GM23248 (cell line): ENCODE measurements at regions not wholly inside any gene's neighbourhood (a gene's known extent, or its start where the extent isn't known, plus 50 kb on each side); places are given as distances from the start of the nearest gene placed in this dataset.

Experiments
- DNase-seq: peaks from one replicate; pipeline ENCODE4 v3.0.0-alpha.2; 2015
- H2AFZ ChIP-seq: fragments of 200-600 bp; sonication (generic); 2 replicates; pipeline ENCODE4 v1.6.1; 2016; ENCODE audit warnings: antibody characterized with exemption
- H3F3A ChIP-seq: fragments of 200-600 bp; sonication (generic); 2 replicates; pipeline ENCODE4 v1.6.1; 2016; ENCODE audit warnings: mild to moderate bottlenecking, antibody characterized with exemption, mixed run types; ENCODE audit not compliant: insufficient read depth
- H3K27ac ChIP-seq: fragments of 200-600 bp; sonication (generic); 2 replicates; pipeline ENCODE4 v1.5.1; 2016; ENCODE audit warnings: mild to moderate bottlenecking
- H3K27me3 ChIP-seq: fragments of 200-600 bp; sonication (generic); replicated peaks from 2 replicates; pipeline ENCODE4 v1.6.1; 2016; ENCODE audit warnings: mild to moderate bottlenecking; ENCODE audit not compliant: insufficient read depth
- H3K36me3 ChIP-seq: fragments of 200-600 bp; sonication (generic); 2 replicates; pipeline ENCODE4 v1.6.1; 2016; ENCODE audit warnings: low read depth, mild to moderate bottlenecking
- H3K4me1 ChIP-seq: fragments of 200-600 bp; sonication (generic); 2 replicates; pipeline ENCODE4 v1.6.1; 2016; ENCODE audit warnings: mild to moderate bottlenecking; ENCODE audit not compliant: insufficient read depth
- H3K4me2 ChIP-seq: fragments of 200-600 bp; sonication (generic); one replicate; pipeline ENCODE4 v1.6.1; 2016; ENCODE audit warnings: mild to moderate bottlenecking; ENCODE audit not compliant: unreplicated experiment
- H3K4me3 ChIP-seq: fragments of 200-600 bp; sonication (generic); 2 replicates; pipeline ENCODE4 v1.5.1; 2016; ENCODE audit warnings: mild to moderate bottlenecking
- H3K79me2 ChIP-seq: fragments of 200-600 bp; sonication (generic); 2 replicates; pipeline ENCODE4 v1.6.1; 2016; ENCODE audit warnings: mild to moderate bottlenecking; ENCODE audit not compliant: insufficient read depth
- H3K9ac ChIP-seq: fragments of 200-600 bp; sonication (generic); 2 replicates; pipeline ENCODE4 v1.6.1; 2016; ENCODE audit warnings: mild to moderate bottlenecking
- H3K9me2 ChIP-seq: fragments of 200-600 bp; sonication (generic); 2 replicates; pipeline ENCODE4 v1.6.1; 2016; ENCODE audit warnings: mixed run types, mild to moderate bottlenecking, moderate library complexity; ENCODE audit not compliant: insufficient read depth
- H3K9me3 ChIP-seq: fragments of 200-600 bp; sonication (generic); one replicate; pipeline ENCODE4 v1.6.1; 2017; ENCODE audit warnings: low read depth
- H4K20me1 ChIP-seq: fragments of 200-600 bp; sonication (generic); 2 replicates; pipeline ENCODE4 v1.6.0; 2016; ENCODE audit not compliant: insufficient read depth
- EZH2 ChIP-seq: fragments of 200-600 bp; sonication (generic); IDR thresholded peaks from 2 replicates; pipeline ENCODE4 v1.6.1; 2018; ENCODE audit warnings: antibody characterized with exemption, mild to moderate bottlenecking; ENCODE audit not compliant: insufficient read depth, poor library complexity, severe bottlenecking
- EZH2phosphoT487 ChIP-seq: fragments of 200-600 bp; sonication (generic); IDR thresholded peaks from 2 replicates; pipeline ENCODE4 v1.6.1; 2018; ENCODE audit warnings: antibody characterized with exemption, moderate library complexity, mild to moderate bottlenecking, low read depth; ENCODE audit not compliant: insufficient read depth
- WGBS, 2 experiments: methylation state at CpG; one replicate each; pipeline ENCODE4 v1.1.6; 2015 to 2017; ENCODE audit warnings: low lambda C conversion rate in 2 of 2, low coverage in 1 of 2; ENCODE audit errors: missing lambda C conversion rate in 2 of 2; 5-methylcytosine and 5-hydroxymethylcytosine counted together
- in situ Hi-C: fragments of 300-500 bp; cut with MboI; formaldehyde crosslinking; loops from 2 replicates; pipeline ENCODE4 v1.15.0; 2020

DNA sequence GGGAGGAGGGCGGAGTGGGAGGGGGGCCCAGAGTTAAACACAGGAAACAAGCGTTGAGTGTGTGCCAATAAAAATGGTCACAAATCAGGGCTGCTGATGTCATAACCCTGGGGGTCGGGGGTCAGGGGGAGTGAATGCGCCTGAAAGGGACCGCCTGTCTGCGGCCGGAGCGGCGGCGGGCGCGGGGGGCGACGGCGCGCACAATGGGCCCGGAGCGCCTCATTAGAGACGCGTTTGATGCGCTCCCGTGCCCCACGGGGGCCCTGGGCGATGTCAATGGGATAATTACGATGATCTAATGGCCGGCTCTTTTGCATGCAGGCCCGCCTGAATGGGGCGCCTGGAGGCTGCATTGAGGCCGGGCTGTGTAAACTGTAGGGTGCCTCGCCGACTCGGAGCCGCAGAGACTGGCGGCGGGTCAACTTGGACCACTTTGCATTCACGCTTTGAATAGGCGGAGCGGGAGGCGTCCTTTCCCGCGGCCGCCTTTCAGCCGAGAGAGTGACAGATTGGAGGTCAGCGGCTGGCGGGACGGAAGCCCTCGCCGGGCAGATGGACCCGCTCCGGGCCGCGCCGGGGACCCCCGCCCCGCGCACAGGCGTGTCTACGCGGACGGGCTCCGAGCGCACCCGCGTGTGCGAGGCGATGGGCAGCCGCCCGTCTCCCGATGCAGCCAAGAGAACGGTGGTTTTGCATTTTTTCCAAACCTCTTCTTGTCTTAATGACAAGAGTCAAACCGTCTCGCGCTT is 296.1 kb downstream of the TFAP2C start:
- H3K79me2 ChIP-seq: no peaks in the 10 kb centered on the region
- peak; percentile 54 for DNase-seq
- peak overlapping the region; percentile 68 for H2AFZ ChIP-seq
- in situ Hi-C loops: no loop called here
- peaks cover 84% of the 10 kb centered on the region for H3K27me3 ChIP-seq
- H3F3A ChIP-seq: no peaks in the 10 kb centered on the region
- peak overlapping the region; percentile 81 for H3K4me2 ChIP-seq
- H3K36me3 ChIP-seq: no peaks in the 10 kb centered on the region
- H3K4me1 ChIP-seq: no peaks in the 10 kb centered on the region
- no peaks in the 10 kb centered on the region for H3K9me2 ChIP-seq
- H3K27ac ChIP-seq: no peak overlapping the region
- 7 to 9% methylated on average over 60 to 72 of the region's 73 CpGs for WGBS, 2 experiments
- H3K9ac ChIP-seq: no peak overlapping the region
- no peaks in the 10 kb centered on the region for H3K9me3 ChIP-seq
- TF ChIP-seq EZH2phosphoT487 (no peak), EZH2 (peak; percentile 76)
- peak overlapping the region; percentile 68 for H3K4me3 ChIP-seq
- H4K20me1 ChIP-seq: no peaks in the 10 kb centered on the region

DNA sequence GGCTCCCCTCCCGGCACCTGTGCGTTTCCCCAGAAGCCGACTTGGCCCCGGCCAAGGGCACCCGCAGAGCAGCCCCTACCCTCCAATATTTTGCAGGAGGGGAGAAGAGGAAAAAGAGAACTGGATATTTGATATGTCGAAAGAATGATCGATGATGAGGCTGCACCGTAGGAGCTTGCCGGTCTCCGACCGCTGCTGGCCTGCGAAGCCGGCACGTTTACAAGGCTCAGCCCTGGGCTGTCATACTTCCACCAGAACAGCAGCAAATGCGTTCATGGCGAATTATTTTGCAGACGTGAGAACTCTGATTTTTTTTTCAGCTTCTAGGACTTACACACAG is 296.7 kb downstream of the TFAP2C start:
- Histone ChIP-seq H2AFZ (peak overlapping the region; percentile 68), H3K4me1 (no peaks in the 10 kb centered on the region), H3K79me2 (no peaks in the 10 kb centered on the region), H3K4me2 (peak overlapping the region; percentile 81), H3K27ac (no peak overlapping the region), H3K9me2 (no peaks in the 10 kb centered on the region), H4K20me1 (no peaks in the 10 kb centered on the region), H3F3A (no peaks in the 10 kb centered on the region), H3K27me3 (peaks cover 89% of the 10 kb centered on the region), H3K9me3 (no peaks in the 10 kb centered on the region), H3K36me3 (no peaks in the 10 kb centered on the region), H3K9ac (no peak overlapping the region), H3K4me3 (peak overlapping the region; percentile 68)
- TF ChIP-seq EZH2: no peak
- no peak for TF ChIP-seq EZH2phosphoT487
- WGBS, 2 experiments: 5% methylated on average over 17 of the region's 17 CpGs
- in situ Hi-C loops: no loop called here
- DNase-seq: peak; percentile 28

DNA sequence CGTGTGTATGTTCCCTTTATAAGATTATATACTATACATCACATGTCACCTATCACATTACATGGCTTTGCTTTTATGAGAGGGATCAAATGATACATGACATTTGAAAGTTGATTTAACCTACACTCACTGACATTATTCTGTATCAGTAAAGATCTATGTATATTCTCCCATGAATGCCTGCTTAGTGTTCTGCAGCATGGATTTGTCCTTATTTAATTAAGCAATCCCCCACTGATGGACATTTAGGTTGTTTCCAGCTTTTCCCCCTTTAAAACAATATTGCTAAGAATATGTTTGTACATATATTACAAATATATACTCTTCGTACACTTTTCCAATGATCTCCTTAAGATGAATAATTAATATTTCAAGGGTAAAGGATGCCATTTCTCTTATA is 297.4 kb downstream of the TFAP2C start:
- 62 to 81% methylated on average over 2 of the region's 2 CpGs for WGBS, 2 experiments
- in situ Hi-C loops: no loop called here

DNA sequence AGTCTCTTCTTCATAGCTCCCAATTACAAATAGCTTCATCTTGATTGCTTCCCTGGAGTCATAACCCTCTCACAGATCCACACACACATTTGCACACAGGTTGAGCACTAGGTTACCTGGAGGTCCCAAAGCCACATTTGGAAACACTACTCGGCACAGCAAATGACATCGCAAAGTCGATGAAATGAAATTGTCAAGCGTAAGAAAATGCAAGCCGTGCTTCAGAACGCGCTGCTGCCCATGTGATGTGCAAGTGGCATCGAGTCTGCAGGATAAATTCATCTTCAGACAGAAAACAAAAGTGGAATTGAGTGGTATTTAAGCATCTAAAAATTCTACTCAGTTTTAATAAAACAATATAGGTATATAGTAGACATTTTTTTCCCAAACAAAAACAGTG is 298.0 kb downstream of the TFAP2C start:
- no peak overlapping the region for H3K4me2 ChIP-seq
- H3K36me3 ChIP-seq: no peaks in the 10 kb centered on the region
- in situ Hi-C loops: no loop called here
- no peak overlapping the region for H2AFZ ChIP-seq
- no peaks in the 10 kb centered on the region for H3K9me3 ChIP-seq
- no peak overlapping the region for H3K4me3 ChIP-seq
- H3K79me2 ChIP-seq: no peaks in the 10 kb centered on the region
- TF ChIP-seq EZH2: no peak
- TF ChIP-seq EZH2phosphoT487: no peak
- H4K20me1 ChIP-seq: no peaks in the 10 kb centered on the region
- no peaks in the 10 kb centered on the region for H3K9me2 ChIP-seq
- H3K9ac ChIP-seq: no peak overlapping the region
- H3K4me1 ChIP-seq: no peaks in the 10 kb centered on the region
- DNase-seq: no peak
- H3K27me3 ChIP-seq: peaks cover 82% of the 10 kb centered on the region
- 88 to 94% methylated on average over 8 of the region's 8 CpGs for WGBS, 2 experiments
- no peaks in the 10 kb centered on the region for H3F3A ChIP-seq
- no peak overlapping the region for H3K27ac ChIP-seq

More for the DNA sequence above, 297.4 kb downstream of the TFAP2C start:
- H3K27me3 ChIP-seq: peaks cover 89% of the 10 kb centered on the region
- no peaks in the 10 kb centered on the region for H3K9me3 ChIP-seq
- H3F3A ChIP-seq: no peaks in the 10 kb centered on the region
- no peak for DNase-seq
- H3K4me3 ChIP-seq: no peak overlapping the region
- no peaks in the 10 kb centered on the region for H3K9me2 ChIP-seq
- H3K4me1 ChIP-seq: no peaks in the 10 kb centered on the region
- H2AFZ ChIP-seq: no peak overlapping the region
- H3K79me2 ChIP-seq: no peaks in the 10 kb centered on the region
- H3K4me2 ChIP-seq: no peak overlapping the region
- H3K27ac ChIP-seq: no peak overlapping the region
- H3K9ac ChIP-seq: no peak overlapping the region
- no peaks in the 10 kb centered on the region for H4K20me1 ChIP-seq
- TF ChIP-seq EZH2phosphoT487 (no peak), EZH2 (no peak)
- no peaks in the 10 kb centered on the region for H3K36me3 ChIP-seq
